ENCODE measurements at regions not wholly inside any gene's neighbourhood (a gene's known extent, or its start where the extent isn't known, plus 50 kb on each side); places are given as distances from the start of the nearest gene placed in this dataset.

- H2AFZ ChIP-seq (ENCODE audit: control insufficient read depth, low read depth, low read length) = no peak overlapping the region
- ATAC-seq (no peak), FAIRE-seq (no peak), DNase-seq (ENCODE audit: low read depth, low spot score) (no peak)
- H3K4me2 ChIP-seq (ENCODE audit: control insufficient read depth, insufficient read depth) = no peak overlapping the region
- ChIA-PET POLR2A (no interaction called here), CTCF (interaction anchor here (0.6 kb wide), 1 partner anchor 1426 kb away, joined by 3 read pairs; no protein-coding TSS in a partner anchor), SMC1A (ENCODE audit: uncharacterized antibody, unreplicated experiment) (no interaction called here), RAD21 (ENCODE audit: unreplicated experiment) (no interaction called here)
- no peak overlapping the region for H3K9ac ChIP-seq (ENCODE audit: control insufficient read depth, insufficient read depth, low read length)
- no peaks in the 10 kb centered on the region for H3K36me3 ChIP-seq (ENCODE audit: control insufficient read depth in 2 of 2, insufficient read depth in 2 of 2, low read length in 1 of 2)
- H3K27me3 ChIP-seq (replicated peaks in 1 of 2; ENCODE audit: control insufficient read depth in 2 of 2, insufficient read depth in 2 of 2, low read length in 1 of 2) = no peaks in the 10 kb centered on the region
- H3K9me3 ChIP-seq (replicated peaks; ENCODE audit: control insufficient read depth, insufficient read depth, low read length) = no peaks in the 10 kb centered on the region
- H3K27ac ChIP-seq (ENCODE audit: control insufficient read depth, insufficient read depth) = no peak overlapping the region
- TF ChIP-seq NFYB (IDR thresholded peaks at IDR 0.05; ENCODE audit: insufficient read depth, low read depth, low read length) = no peak
- no peak for TF ChIP-seq ESRRA (IDR thresholded peaks at IDR 0.05; ENCODE audit: low read length)
- TF ChIP-seq NR2C2 (IDR thresholded peaks at IDR 0.05; ENCODE audit: borderline replicate concordance, control insufficient read depth, insufficient read length, low read depth) = no peak
- TF ChIP-seq KAT2A (conservative IDR thresholded peaks at IDR 0.05; ENCODE audit: control insufficient read depth, low read depth, low read length) = no peak
- TF ChIP-seq SMARCA5 (IDR thresholded peaks at IDR 0.05) = no peak
- TF ChIP-seq RCOR1 (conservative IDR thresholded peaks at IDR 0.05; ENCODE audit: low read depth, low read length) = no peak
- no peak for TF ChIP-seq CTCF (IDR thresholded peaks at IDR 0.05 in 2 of 3, conservative IDR thresholded peaks at IDR 0.05 in 1 of 3; ENCODE audit: control insufficient read depth in 2 of 3, extremely low read depth in 1 of 3, insufficient read depth in 1 of 3, low read depth in 3 of 3, low read length in 3 of 3)
- TF ChIP-seq IKZF2 (IDR thresholded peaks at IDR 0.05) = no peak
- no peak for TF ChIP-seq ZNF687 (IDR thresholded peaks at IDR 0.05)
- TF ChIP-seq SIX5 (IDR thresholded peaks at IDR 0.05; ENCODE audit: low read depth, low read length, severe bottlenecking) = no peak
- no peak for TF ChIP-seq NR2F1 (conservative IDR thresholded peaks at IDR 0.05)
- H3K4me1 ChIP-seq (ENCODE audit: control insufficient read depth, insufficient read depth, low read length) = no peaks in the 10 kb centered on the region
- no peaks in the 10 kb centered on the region for H4K20me1 ChIP-seq (ENCODE audit: control insufficient read depth, insufficient read depth)
- in situ Hi-C loops (cut with MboI) (no loop called here), intact Hi-C loops (cut with micrococcal nuclease; ENCODE audit: unreplicated experiment) (no loop called here)
- H3K79me2 ChIP-seq (ENCODE audit: control insufficient read depth, insufficient read depth, low read length) = no peaks in the 10 kb centered on the region
- BruUV-seq (replicated peaks) = no TSS peak
- 26% methylated on average over 10 of the region's 14 CpGs for WGBS (ENCODE audit: insufficient coverage, insufficient replicate concordance, low lambda C conversion rate, missing lambda C conversion rate)
- no peak overlapping the region for H3K4me3 ChIP-seq
These were observed 641.7 kb upstream of the FZD8 start for GRCh38 chr10:36283827-36284226.
